Body of pancreas (tissue), 4 donors: ENCODE measurements at regions not wholly inside any gene's neighbourhood (a gene's known extent, or its start where the extent isn't known, plus 50 kb on each side); places are given as distances from the start of the nearest gene placed in this dataset.

Experiments
- CTCF ChIP-seq, 7 experiments: fragments of 450-650 bp in 4 of 7; fragments of 200-600 bp in 3 of 7; sonication (generic) in 3 of 7; IDR thresholded peaks; one replicate each; pipeline ENCODE4 v1.5.1; 2016 to 2019; ENCODE audit warnings: antibody characterized with exemption in 7 of 7
- POLR2A ChIP-seq, 3 donors: fragments of 450-650 bp; IDR thresholded peaks; one replicate each; pipeline ENCODE4 v1.6.1; 2016; ENCODE audit warnings: antibody characterized with exemption in 3 of 3, mild to moderate bottlenecking in 2 of 3

GRCh38 chr5:45035991-45036390, 227.2 kb downstream of the MRPS30 start:
- TF ChIP-seq CTCF (IDR thresholded peaks at IDR 0.05) (no peak), POLR2A (IDR thresholded peaks at IDR 0.05) (no peak)
